Renal cortical epithelial cell (primary cell): ENCODE measurements at regions not wholly inside any gene's neighbourhood (a gene's known extent, or its start where the extent isn't known, plus 50 kb on each side); places are given as distances from the start of the nearest gene placed in this dataset.

ENCODE experiments used
- DNase-seq: peaks from one replicate; pipeline ENCODE4 v3.0.0-alpha.2; 2011; ENCODE audit warnings: low read depth

DNA sequence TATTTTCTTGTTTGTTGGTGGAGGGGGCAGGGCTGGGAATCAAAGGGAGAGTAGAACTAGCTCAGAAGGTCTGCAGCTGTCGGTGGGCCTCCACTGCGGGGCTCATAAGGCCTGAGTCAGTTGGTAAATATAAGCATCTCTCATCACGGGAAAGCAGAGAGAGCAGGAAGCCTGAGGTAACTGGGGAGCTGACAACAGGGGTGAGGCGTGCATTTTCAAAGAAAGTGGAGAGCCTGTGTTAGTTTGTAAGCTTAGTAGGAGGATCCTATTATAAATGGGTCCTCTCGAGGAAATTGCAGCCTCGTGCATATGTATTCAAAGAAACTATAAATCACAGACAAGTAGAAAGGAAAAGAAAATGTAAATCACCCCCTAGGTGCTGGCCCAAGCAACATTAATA is 221.0 kb upstream of the CDH13 start:
- DNase-seq: no peak

DNA sequence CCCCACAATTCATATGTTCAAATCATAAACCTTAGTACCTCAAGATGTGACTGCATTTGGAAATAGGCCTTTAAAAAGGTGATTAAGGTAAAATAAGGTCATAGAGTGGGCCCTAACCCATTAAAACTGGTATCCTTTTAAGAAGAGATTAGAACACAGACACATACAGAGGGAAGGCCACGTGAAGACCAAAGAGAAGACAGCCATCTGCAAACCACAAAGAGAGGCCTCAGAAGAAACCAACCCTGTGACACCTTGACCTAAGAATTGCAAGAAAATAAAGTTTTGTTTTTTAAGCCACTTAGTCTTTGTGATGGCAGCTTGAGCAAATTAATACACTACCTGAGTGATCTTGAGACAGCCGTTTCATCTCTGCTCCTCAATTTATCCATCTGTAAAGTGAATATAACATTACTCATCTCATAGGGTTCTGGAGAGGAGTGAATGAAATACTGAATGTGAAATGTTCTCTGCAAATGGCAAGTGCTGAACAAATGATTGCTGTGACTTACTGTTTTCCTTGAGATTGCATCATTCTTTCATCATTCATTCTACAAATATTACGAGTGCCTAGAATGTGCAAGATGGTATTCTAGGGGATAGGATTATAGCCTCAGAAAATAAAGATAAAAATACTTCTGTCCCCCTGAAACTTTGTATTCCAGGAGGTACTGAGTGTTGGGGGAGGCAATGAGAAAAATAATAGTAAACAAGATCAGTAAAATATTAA is 222.0 kb upstream of the CDH13 start:
- no peak for DNase-seq

DNA sequence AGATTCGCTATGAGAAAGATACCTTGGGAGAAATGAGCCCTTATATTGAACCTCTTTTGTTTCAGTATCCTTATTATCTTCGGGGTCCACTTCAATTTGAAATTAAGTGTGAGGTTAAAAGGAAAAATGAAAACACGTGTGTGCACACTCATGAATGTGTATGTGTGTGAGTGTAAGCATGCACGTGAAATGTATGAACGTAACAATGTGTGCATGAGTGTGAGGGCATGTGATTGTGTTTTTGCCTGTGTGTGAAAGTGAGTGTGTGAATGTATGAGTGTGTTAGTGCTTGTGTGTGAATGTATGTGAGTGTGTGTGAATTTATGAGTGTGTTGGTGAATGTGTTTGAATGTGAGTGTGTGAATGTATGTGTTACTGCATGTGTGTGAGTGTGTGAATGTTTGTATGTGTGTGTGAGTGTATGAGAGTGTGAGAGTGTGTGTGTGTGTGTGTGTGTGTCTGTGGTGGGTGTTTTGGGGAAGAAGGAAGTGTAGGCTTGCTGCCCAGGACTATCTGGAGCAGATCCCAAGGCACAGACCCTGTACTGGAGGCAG is 224.0 kb upstream of the CDH13 start:
- no peak for DNase-seq

DNA sequence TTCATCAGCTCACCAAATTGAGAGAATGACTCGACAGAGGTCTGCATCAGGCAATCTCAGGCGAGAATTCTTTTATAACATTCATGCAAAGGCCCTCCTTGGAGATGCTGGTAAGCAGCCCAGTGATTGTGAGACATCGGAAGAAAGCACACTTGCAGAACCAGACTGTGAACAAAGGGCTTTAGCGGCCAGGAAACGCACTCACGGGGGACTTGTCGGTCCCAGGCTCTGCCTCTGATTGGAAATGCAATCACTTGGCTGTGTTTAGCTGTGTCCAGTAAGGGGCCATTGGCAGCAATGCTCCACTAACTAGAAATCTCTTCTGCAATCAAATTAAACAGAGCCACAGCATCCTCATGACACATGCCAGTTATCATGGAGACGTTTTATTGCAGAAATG is 226.7 kb upstream of the CDH13 start:
- no peak for DNase-seq

DNA sequence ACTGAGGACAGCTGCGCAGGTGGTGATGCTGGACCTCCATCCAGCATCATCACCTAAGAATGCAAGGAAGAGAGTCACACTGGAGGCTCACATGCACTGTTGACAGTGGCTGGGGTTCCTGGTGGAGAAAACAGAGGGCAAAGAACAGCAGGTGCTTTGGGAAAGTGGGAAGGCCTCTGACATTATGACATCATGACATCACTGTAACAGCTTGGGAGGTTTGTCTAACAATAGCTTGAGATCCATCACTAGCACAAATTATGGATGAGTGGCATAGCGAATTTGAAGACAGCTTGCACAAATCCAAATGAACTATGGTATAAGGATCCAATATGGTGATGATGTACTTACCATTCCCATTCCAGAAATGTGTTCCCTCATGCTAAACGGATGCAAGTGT is 226.5 kb upstream of the MPHOSPH6 start:
- no peak for DNase-seq

DNA sequence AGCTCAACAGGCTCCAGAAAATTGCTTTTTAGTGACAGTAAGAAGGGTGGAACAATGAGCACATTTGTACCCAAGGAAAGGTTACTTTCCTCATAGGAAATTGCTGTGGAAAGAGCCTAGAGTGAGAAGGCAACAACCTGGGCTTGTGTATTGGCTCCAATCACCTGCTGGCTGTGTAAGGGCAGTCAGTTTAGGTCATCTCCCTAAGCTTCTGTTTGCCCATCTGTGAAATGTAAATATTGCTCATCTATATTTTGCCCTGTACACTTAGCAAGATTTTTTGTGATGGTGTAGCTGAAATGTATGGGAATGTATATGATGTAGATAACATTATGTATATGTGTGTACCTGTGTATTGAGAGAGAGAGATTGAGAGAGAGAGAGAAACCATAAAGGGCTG is 225.2 kb upstream of the MPHOSPH6 start:
- no peak for DNase-seq

DNA sequence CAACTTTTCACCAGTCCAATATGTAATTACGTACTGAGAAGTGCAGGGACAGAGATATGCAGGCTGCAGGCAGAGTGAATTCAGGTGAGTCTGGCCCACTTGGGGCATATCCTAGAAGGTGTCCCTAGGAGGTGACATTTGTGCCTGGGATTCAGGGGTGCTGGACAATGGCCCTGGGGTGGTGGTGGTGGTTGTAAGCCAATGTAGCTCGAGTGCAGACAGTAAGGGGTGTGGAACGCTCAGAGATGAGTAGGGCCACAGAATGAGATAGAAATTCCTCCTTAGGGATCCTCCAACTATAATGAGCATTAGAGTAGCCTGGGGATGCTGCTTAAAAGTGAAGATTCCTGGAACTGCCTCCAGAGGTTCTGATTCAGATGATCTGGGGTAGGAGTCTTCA is 221.7 kb upstream of the MPHOSPH6 start:
- DNase-seq: no peak

DNA sequence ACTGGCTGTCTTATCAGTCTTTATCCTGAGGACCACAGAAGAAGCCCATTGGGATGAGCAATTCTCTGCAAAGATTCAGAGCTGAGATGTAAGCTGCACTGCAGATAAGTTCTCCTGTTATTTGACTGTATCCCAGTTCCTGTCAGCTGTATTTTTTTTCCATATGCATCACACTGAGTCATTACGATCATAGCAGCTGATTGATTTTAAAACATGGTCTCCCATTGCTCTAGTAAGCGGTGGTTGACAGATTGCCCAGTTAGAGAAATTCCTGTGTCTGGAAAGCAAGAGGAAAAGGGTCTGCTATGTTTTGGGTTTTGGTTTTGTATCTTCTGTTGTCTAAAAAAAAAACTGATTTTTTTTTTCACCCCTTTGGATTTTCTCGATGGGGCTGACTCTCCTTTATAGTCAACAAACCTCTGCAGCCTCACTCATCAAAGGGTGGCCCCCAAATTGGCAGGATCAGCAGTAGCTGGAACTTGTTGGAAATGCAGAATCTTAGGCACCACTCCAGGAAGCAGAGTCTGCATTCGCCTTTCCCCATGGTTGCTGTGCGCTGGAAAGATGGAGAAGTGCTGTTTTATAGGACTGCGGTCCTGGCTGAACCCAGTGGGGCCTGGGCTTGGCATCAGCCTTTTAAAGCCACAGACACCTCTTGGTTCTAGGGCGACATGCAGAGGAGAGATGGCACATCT is 220.1 kb upstream of the MPHOSPH6 start:
- no peak for DNase-seq

DNA sequence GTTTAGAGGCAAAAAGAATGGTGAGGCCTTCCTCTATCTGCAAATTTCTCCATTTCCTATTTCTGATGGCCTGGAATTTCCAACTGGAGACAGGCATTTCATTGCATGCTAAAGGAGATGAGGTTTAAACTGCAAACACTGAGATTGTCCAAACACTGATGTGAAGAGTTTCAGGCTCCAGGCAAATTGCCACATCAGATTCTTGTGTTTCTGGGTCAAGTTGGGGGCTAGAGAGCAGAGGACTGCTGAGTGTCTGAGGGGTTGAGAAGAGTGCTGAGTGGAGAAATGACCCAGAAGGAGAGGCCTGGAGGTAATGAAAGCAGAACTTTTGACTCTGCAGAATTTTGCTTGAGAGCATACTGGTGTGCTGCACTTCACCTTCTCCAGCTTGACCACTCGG is 216.7 kb upstream of the MPHOSPH6 start:
- DNase-seq: no peak

DNA sequence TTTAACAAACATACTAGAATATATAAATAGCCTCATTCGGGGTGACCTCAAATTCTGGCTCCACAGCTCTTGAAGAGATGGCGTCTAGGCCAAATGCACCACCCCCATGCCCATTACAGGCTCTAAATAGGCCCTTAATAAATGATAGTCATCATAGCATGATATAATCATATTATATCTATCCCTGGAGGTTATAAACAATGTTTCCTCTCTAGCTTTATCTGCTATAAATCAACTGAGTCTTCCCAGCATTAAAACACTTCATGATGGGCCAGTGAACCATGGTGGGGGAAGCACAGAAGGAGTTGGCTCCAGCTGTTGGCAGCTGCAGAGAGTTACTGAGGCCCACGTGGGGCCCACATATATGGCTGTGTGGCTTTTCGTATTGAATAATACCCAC is 214.9 kb upstream of the MPHOSPH6 start:
- no peak for DNase-seq

DNA sequence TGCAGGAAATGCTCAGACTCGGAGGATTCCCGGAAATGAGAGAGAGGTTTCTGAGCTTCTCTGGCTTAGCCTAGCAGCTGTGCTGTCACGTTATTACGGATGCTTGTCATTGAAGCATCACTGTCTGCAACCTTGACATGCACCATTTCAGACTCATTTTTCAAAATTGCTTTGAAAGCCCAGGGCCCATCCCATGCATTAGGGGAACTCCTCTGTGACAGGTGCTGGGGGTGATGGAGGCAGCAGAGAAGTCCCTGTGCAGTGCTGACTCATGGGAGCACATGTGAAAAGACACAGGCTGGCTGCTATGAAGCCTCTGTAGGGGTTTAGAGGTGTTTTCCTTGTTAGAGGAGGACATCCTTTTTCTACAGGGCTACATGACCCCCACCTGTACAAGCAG is 214.0 kb upstream of the MPHOSPH6 start:
- no peak for DNase-seq

DNA sequence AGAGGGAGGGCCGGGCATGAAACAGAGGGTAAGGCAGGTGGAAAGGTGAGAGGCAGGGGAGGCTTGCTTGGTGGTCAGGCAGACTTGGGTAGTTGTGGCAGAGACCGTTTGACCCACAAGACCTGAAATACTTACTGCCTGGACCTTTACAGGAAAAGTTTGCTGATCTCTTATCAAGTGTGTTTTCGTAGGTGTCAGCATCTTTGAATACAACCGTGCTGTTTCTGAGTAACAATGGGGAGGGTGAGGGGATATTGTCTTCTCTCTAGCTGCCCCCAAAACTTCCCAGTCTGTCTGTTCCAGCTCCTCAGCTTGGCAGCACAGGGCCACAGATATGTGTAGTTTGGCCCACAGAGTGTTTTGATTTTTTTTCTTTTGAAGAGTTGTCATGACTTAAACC is 212.5 kb upstream of the MPHOSPH6 start:
- DNase-seq: no peak

DNA sequence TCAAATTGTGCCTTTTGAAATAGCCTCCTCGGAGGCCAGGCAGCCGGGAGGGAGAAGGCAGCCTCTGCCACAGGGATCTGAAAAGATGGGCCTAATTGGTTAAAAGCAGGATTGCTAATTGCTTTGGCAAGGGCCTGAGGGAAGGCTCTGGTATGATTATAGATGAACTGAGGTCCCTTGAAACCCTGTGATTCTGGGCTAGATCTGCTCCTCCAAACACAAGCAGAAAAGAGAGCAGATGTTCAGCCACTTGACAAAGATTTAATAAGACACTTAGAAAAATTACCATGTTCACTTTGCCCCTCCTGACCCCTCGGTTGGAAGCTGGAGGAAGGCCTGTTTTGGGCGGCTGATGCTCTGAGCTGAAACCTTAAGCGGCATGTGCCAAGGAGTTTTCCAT is 209.5 kb upstream of the MPHOSPH6 start:
- DNase-seq: no peak

DNA sequence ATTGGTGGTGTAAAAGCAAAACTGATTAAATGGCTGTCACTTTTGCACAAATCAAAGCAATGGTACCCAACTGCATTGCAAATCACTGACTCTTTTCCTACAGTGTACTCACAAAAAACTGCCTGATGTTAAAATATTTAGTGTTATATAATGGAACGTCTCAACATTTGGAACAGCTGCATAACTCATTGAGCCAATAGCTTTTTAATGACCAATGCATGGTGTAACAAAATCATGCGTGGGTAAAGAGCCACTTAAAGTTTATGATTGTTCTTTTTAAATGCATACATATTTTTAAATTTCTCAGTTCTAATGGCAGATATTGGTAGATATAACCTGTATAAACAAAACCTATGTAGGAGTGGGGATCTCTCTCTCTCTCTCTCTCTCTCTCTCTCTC is 204.0 kb upstream of the MPHOSPH6 start:
- DNase-seq: no peak

DNA sequence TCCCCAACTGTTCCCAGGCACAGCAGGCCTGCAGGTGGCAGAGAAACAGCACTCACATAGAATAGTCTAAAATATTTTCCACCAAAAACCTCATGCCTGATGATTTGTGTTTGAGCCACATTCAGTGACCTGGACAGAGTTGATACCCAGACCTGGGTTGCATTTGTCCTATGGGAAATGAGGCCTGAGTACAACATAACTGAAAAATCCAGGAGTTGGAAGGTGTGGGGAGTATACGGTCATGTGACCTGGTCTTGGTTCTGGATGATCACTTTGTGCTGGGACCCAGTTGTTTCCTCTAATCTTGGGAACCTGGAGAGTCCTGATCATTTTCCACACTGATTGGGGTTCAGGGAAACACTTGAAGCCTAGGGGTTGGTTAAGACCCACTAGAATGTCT is 200.3 kb upstream of the MPHOSPH6 start:
- no peak for DNase-seq

DNA sequence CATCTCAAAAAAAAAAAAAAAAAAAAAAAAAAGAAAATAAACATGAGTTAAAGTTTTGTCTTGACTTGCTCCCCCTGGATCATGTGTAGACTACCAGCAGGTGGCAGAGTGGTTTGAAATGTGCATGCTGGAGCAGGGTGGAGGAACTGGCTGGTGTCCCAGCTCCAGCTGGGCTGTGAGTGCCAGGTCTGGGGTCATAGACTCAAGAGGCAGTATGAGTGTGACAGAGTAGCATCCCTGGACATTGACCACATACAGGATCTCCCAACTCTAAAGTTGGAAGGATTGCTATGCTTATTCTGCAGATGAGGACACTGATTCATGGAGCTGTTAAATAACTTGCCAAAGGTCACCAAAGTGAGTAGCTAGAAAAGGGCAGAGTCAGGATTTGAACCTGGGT is 198.0 kb upstream of the MPHOSPH6 start:
- DNase-seq: no peak

DNA sequence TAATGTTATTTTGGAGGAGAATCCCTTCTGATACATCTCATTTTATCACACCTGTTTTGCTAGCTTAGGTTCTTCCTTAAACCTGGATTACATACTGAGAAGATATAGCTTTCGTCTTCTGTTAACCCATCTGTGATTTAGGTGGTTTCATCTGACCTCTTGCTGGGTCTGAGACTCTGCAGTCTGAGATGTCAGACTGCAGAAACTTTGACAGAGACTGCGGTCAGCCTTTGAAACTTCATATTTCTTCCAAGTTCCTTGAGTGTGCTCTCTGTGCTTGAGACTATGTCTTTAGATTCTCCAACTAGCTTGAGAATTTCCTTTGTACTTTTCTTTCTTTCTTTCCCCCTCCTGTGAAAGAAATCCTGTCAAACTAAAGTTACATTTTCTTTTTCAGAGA is 196.4 kb upstream of the MPHOSPH6 start:
- no peak for DNase-seq

DNA sequence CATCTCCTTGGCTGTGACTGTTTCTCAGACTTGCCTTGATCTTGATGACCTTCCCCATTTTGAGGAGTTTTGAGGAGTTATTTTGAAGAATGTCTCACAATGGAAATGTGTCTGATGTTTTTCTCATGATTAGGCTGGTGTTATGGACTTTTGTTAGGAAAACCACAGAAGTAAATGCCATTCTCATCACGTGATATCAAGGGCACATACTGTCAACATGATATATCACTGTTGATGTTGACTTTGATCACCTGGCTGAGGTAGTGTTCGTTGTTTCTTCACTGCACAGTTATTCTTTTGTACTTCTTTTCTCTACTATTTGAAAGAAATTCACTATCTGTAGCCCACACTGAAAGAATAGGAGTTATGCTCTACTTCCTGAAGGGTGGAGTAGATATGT is 194.7 kb upstream of the MPHOSPH6 start:
- DNase-seq: no peak

DNA sequence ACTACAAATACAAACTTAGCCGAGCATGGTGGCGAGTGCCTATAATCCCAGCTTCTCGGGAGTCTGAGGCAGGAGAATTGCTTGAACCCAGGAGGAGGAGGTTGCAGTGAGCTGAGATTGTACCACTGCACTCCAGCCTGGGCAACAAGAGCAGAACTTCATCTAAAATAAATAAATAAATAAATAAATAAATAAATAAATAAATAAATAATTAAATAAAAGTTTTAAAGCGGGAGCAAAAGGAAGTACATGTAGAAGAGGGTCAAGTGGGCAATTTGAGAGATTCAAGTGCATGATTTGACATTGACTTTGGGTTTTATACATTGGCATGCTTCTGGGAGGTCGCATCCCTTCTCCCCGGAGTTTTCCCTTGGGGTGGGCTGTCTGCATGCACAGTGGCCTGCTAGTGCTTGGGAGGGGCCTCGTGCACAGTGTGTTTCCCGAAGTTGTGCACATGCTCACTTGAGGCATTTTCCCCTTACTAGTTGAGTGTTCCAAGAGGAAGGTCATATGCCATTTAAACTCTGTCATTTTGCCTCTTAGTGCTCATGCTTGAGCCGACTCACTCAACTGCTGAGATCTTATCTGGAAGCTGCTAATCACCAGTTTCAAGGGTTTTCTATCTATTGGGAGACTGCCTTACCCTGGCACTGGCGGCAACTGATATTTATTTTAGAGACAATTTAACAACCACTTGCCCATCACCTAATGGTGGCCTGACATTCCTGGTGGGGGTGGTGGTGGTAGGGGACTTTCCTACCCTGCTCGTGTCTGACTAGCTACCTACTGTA is 193.2 kb upstream of the MPHOSPH6 start:
- no peak for DNase-seq

DNA sequence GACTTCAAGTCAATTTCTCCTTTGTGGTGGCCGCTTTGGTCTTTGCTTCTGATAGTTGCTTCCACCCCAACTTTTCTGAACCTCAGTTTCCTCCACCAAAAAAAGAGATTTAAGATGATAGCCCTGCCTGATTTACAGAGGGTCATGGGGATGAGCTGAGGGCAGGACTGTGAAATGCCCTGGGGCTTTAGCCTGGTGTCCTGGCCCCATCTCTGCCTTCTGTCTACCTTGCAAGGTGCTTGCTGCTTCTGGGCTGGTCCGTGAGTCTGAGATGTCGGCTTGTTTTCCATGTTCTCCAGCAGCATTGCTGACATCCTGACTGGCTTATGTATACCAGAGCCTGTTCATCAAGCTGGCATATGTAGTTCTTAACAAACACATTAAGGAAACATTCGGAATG is 191.9 kb upstream of the MPHOSPH6 start:
- DNase-seq: no peak

DNA sequence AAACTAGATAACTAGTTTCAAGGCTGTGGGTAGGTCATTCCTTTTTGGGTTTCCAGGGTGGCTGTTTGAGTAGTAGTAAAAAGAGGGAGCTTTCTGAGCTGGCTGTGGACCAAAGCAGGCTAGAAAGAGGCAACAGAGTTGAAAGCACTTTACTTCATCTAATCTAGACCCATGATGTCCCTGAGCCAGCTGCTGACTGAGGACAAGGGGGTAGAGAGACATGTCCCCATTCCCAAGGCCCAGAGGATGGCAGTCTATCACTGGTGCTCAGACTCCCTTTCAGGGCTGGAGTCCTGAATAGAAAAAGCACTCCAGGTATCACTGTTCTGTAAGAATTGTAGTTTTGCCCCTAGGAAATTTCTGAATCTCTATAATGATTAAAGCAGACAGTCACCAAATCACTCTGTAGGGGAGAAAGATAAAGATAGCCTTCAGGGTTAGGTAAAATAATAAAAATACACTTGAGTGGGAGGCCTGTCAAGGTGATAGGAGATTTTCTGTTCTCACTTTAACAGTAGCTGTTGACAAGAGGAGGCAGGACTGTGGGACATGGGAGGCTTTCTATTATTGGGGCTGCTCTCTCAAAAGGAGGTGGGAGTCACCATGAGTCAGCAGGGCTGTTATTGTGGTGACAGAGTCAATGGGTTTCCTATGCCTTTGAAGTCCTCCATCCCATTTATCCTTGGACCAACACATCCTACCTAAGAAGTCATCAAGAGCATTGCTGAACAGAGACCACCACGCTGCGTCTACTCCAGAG is 190.2 kb upstream of the MPHOSPH6 start:
- no peak for DNase-seq

DNA sequence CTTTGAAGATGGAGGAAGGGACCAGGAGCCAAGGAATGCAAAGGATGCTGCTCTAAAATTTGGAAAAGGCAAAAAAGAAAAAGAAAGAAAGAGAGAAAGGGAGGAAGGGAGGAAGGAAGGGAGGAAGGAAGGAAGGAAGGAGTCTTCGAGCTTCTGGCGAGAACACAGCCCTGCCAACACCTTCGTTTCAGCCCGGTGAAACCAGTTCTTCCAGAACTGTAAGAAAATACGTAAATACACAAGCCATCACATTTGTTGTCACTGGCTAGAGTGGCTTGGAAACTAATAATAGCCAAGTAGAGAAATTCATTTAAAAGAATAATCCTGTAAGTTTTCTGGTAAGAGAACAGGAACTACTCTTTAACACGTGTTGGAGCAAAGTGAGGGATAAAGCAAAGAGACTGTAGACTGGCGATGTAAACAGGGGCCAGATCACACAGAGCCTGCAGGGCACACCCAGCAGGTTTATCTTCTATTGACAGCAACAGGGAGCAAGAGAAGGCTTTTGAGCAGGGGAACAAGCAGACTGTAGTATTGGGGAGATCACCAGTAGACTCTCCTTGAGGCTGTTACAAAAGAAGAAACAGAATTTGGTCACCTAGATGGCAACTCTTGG is 188.7 kb upstream of the MPHOSPH6 start:
- DNase-seq: no peak
